ENCODE measurements at regions not wholly inside any gene's neighbourhood (a gene's known extent, or its start where the extent isn't known, plus 50 kb on each side); places are given as distances from the start of the nearest gene placed in this dataset.

DNA sequence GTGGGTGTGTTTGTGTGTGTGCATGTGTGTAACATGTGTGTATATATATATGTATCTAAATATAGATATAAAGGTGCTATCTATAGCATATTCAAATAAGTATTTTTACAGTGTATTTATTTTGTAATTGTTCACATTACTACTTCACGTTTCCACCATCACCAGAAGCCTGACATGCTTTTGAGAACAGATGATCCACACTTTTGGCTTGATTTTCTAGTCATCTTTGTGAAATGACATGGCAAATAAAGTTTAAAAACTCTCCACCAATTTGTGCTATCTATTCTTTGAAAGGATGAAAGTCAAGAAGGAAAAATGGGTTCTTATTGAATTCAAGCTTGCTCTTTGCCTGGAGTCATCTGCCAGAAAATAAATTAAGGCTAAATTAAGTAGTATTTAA is 294.0 kb upstream of the AKR1E2 start:
- DNase-seq (ENCODE audit: low read depth, low spot score) = no peak
- ChIA-PET CTCF (no interaction called here), POLR2A (no interaction called here)
- no peak for TF ChIP-seq CTCF (IDR thresholded peaks at IDR 0.05; ENCODE audit: insufficient read depth, low read length, missing control alignments)
- H3K4me3 ChIP-seq (ENCODE audit: low read depth, low read length) = no peak overlapping the region

- no peak overlapping the region for H3K4me3 ChIP-seq (ENCODE audit: low read depth, low read length)
- ChIA-PET CTCF (no interaction called here), POLR2A (interaction anchor here (0.6 kb wide), 1 partner anchor 749 kb away, joined by 3 read pairs; no protein-coding TSS in a partner anchor)
- no peak for TF ChIP-seq CTCF (IDR thresholded peaks at IDR 0.05; ENCODE audit: insufficient read depth, low read length, missing control alignments)
- no peak for DNase-seq (ENCODE audit: low read depth, low spot score)
Measured at GRCh38 chr10:4529266-4529665, 296.7 kb upstream of the AKR1E2 start.

DNA sequence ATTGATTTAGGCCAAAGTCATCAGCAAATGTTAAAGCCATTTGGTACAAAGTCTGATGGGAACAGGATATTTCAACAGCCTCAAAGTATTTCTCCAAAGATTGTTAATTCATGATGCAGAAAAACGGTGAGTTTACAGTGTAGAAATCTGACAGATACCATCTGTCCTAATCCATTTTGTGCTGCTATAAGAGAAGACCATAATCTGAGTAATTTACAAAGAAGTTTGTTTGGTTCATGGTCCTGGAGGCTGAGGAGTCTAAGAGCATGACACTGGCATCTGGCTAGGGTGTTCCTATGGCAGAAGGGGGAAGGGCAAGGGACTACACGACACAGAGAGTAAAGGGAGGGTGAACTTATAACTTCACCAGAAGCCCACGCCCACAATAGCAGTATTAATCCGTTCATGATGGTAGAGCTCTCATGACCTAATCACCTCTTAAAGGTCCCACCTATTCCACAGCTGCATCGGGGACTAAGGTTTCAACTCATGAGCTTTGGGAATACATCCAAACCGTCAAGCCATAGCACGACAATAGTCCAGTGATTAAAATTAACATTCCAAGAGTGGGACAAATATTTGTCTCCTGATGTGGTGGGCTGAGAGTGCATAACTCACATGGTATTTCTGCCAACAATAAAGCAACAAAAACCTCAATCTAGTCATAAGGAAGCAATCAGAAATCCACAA is 298.6 kb upstream of the AKR1E2 start:
- no peak for TF ChIP-seq CTCF (IDR thresholded peaks at IDR 0.05; ENCODE audit: insufficient read depth, low read length, missing control alignments)
- no peak for DNase-seq (ENCODE audit: low read depth, low spot score)
- POLR2A ChIA-PET = no interaction called here
- no peak overlapping the region for H3K4me3 ChIP-seq (ENCODE audit: low read depth, low read length)
- CTCF ChIA-PET = no interaction called here

DNA sequence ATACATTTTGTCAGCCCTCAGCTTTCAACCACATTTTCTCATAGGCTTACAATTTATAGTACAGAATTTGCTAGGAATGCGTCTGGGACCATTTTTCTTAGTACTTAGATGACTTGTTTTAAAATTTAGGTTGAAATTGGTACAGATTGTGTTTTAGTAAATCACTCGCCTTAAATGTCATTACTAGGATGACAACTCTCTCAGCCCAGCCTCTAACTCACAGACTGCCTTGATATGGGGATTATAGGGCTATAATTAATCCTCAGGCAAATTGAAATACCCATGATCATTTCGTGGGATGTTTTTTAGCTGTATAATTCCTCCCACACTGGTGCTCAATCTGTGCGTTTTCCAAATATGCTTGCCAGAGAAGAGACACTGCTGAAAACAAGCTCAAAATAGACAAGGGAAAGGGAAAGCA is 299.7 kb upstream of the AKR1E2 start:
- H3K4me3 ChIP-seq (ENCODE audit: low read depth, low read length) = no peak overlapping the region
- ChIA-PET CTCF (interaction anchor here (0.9 to 1.0 kb wide), 2 partner anchors 13 to 15 kb away, joined by 3 to 4 read pairs; no protein-coding TSS in a partner anchor), POLR2A (no interaction called here)
- no peak for DNase-seq (ENCODE audit: low read depth, low spot score)
- no peak for TF ChIP-seq CTCF (IDR thresholded peaks at IDR 0.05; ENCODE audit: insufficient read depth, low read length, missing control alignments)

DNA sequence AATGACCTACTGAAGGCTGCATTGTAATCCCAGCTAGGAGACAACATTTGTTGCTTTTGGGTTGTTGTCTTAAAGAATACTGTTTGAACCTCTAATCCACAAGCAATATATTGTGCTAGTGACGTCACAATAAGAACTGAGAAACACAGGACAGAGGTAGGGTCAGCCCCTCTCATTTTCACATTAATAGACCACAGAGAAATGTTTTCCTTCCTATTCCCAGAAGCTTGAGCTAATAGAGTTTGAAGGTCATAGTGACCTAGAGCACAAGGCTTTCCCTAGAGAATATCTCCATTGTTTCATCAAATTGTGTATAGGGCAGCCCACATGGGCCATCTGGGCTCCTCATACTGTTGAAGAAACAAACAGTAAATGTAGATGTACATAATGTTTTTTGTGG is 300.9 kb upstream of the AKR1E2 start:
- H3K4me3 ChIP-seq (ENCODE audit: low read depth, low read length) = no peak overlapping the region
- no peak for TF ChIP-seq CTCF (IDR thresholded peaks at IDR 0.05; ENCODE audit: insufficient read depth, low read length, missing control alignments)
- CTCF ChIA-PET = interaction anchor here (1.0 kb wide), 1 partner anchor 12 kb away, joined by 3 read pairs; no protein-coding TSS in a partner anchor
- DNase-seq (ENCODE audit: low read depth, low spot score) = no peak
- POLR2A ChIA-PET = no interaction called here

GRCh38 chr10:4522296-4523000 is 303.6 kb upstream of the AKR1E2 start:
- no peak overlapping the region for H3K4me3 ChIP-seq (ENCODE audit: low read depth, low read length)
- DNase-seq (ENCODE audit: low read depth, low spot score) = no peak
- CTCF ChIA-PET = no interaction called here
- POLR2A ChIA-PET = interaction anchor here (0.5 kb wide), 1 partner anchor 745 kb away, joined by 3 read pairs; no protein-coding TSS in a partner anchor
- TF ChIP-seq CTCF (IDR thresholded peaks at IDR 0.05; ENCODE audit: insufficient read depth, low read length, missing control alignments) = no peak

All from AG04449 (cell line).